ENCODE measurements at regions not wholly inside any gene's neighbourhood (a gene's known extent, or its start where the extent isn't known, plus 50 kb on each side); places are given as distances from the start of the nearest gene placed in this dataset.
A peak's percentile ranks its signal among the peaks of the same experiment; 100 is the strongest.

- Mint-ChIP-seq H3K9me3 (ENCODE audit: insufficient read depth) (no peaks in the 10 kb centered on the region), H3K27ac (peak overlapping the region; percentile 46), H3K4me3 (peak overlapping the region; percentile 47), H3K27me3 (no peaks in the 10 kb centered on the region), H3K4me1 (peaks cover 83% of the 10 kb centered on the region)
- H3K27me3 ChIP-seq (replicated peaks in 1 of 4; ENCODE audit: control extremely low read depth in 1 of 4, control insufficient read depth in 3 of 4, insufficient read depth in 4 of 4, low read length in 3 of 4): no peaks in the 10 kb centered on the region
- peak overlapping the region; percentile 1 to 65 for H3K27ac ChIP-seq (ENCODE audit: low read length in 2 of 2)
- TF ChIP-seq CTCF (IDR thresholded peaks at IDR 0.05) (no peak), EZH2 (IDR thresholded peaks at IDR 0.05; ENCODE audit: borderline replicate concordance, insufficient read depth, low read depth, low read length, poor library complexity, severe bottlenecking) (no peak)
- ATAC-seq (ENCODE audit: low read depth) (no peak), DNase-seq (no peak)
- ChIA-PET POLR2A (no interaction called here), CTCF (interaction anchor here (2.0 kb wide), 1 partner anchor 174 kb away, joined by 6 read pairs; no protein-coding TSS in a partner anchor)
- intact Hi-C loops (cut with micrococcal nuclease): loop anchor here (10.0 kb wide), 1 partner anchor 48 kb away; no protein-coding TSS in a partner anchor
- no peak overlapping the region for H3K9ac ChIP-seq (ENCODE audit: low read length)
- peaks cover 0 to 19% of the 10 kb centered on the region in 2 experiments for H3K36me3 ChIP-seq (replicated peaks in 1 of 2; ENCODE audit: control extremely low read depth in 1 of 2, control insufficient read depth in 1 of 2, extremely low read depth in 1 of 2, insufficient read depth in 2 of 2, low read length in 1 of 2)
- peaks cover 100% of the 10 kb centered on the region for H3K79me2 ChIP-seq (ENCODE audit: control insufficient read depth, insufficient read depth, low read length)
- H2AFZ ChIP-seq (ENCODE audit: insufficient read depth, low read depth, low read length, poor library complexity, severe bottlenecking): no peak overlapping the region
- H3K4me2 ChIP-seq (replicated peaks; ENCODE audit: low read depth, low read length, poor library complexity, severe bottlenecking): peak overlapping the region; percentile 21
- H3K4me1 ChIP-seq (ENCODE audit: control insufficient read depth in 2 of 2, insufficient read depth in 2 of 2, low read length in 2 of 2): peaks cover 70% of the 10 kb centered on the region in 2 donors
- peaks cover 67% of the 10 kb centered on the region for H4K20me1 ChIP-seq (ENCODE audit: control insufficient read depth, insufficient read depth, low read length, poor library complexity, severe bottlenecking)
- H3K4me3 ChIP-seq (ENCODE audit: control extremely low read depth in 1 of 5, extremely low read depth in 1 of 5, insufficient read depth in 1 of 5, low read depth in 2 of 5, low read length in 4 of 5): no peak overlapping the region
- WGBS (ENCODE audit: insufficient coverage): 92% methylated on average over 8 of the region's 13 CpGs
- H3K9me3 ChIP-seq (ENCODE audit: control extremely low read depth in 1 of 3, control insufficient read depth in 2 of 3, insufficient read depth in 1 of 3, low read length in 2 of 3): no peaks in the 10 kb centered on the region
Measured at GRCh38 chr9:110076894-110077725, 130.8 kb downstream of the C9orf152 start.

- Histone ChIP-seq H3K4me3 (ENCODE audit: control extremely low read depth in 1 of 5, extremely low read depth in 1 of 5, insufficient read depth in 1 of 5, low read depth in 2 of 5, low read length in 4 of 5) (no peak overlapping the region), H3K9me3 (ENCODE audit: control extremely low read depth in 1 of 3, control insufficient read depth in 2 of 3, insufficient read depth in 1 of 3, low read length in 2 of 3) (no peaks in the 10 kb centered on the region), H3K27me3 (replicated peaks in 1 of 4; ENCODE audit: control extremely low read depth in 1 of 4, control insufficient read depth in 3 of 4, insufficient read depth in 4 of 4, low read length in 3 of 4) (no peaks in the 10 kb centered on the region), H3K27ac (ENCODE audit: low read length in 2 of 2) (peak overlapping the region in 1 of 2 donors; percentile 65), H3K79me2 (ENCODE audit: control insufficient read depth, insufficient read depth, low read length) (peaks cover 100% of the 10 kb centered on the region), H3K4me2 (replicated peaks; ENCODE audit: low read depth, low read length, poor library complexity, severe bottlenecking) (peak overlapping the region; percentile 21), H3K4me1 (ENCODE audit: control insufficient read depth in 2 of 2, insufficient read depth in 2 of 2, low read length in 2 of 2) (peaks cover 70% of the 10 kb centered on the region in 2 donors), H3K36me3 (replicated peaks in 1 of 2; ENCODE audit: control extremely low read depth in 1 of 2, control insufficient read depth in 1 of 2, extremely low read depth in 1 of 2, insufficient read depth in 2 of 2, low read length in 1 of 2) (peaks cover 0 to 15% of the 10 kb centered on the region in 2 experiments), H3K9ac (ENCODE audit: low read length) (no peak overlapping the region), H2AFZ (ENCODE audit: insufficient read depth, low read depth, low read length, poor library complexity, severe bottlenecking) (no peak overlapping the region), H4K20me1 (ENCODE audit: control insufficient read depth, insufficient read depth, low read length, poor library complexity, severe bottlenecking) (peaks cover 59% of the 10 kb centered on the region)
- H3K9me3 Mint-ChIP-seq (ENCODE audit: insufficient read depth): no peaks in the 10 kb centered on the region
- no peak overlapping the region for H3K27ac Mint-ChIP-seq
- TF ChIP-seq EZH2 (IDR thresholded peaks at IDR 0.05; ENCODE audit: borderline replicate concordance, insufficient read depth, low read depth, low read length, poor library complexity, severe bottlenecking): no peak
- TF ChIP-seq CTCF (IDR thresholded peaks at IDR 0.05): no peak
- intact Hi-C loops (cut with micrococcal nuclease): loop anchor here (2.0 to 10.0 kb wide), 2 partner anchors 15 to 47 kb away; no protein-coding TSS in a partner anchor
- DNase-seq: no peak
- ChIA-PET CTCF (interaction anchor here (2.0 kb wide), 1 partner anchor 175 kb away, joined by 6 read pairs; no protein-coding TSS in a partner anchor), POLR2A (no interaction called here)
- H3K4me1 Mint-ChIP-seq: peaks cover 81% of the 10 kb centered on the region
- WGBS (ENCODE audit: insufficient coverage): 100% methylated on average over 2 of the region's 7 CpGs
- no peak for ATAC-seq (ENCODE audit: low read depth)
- H3K27me3 Mint-ChIP-seq: no peaks in the 10 kb centered on the region
- H3K4me3 Mint-ChIP-seq: no peak overlapping the region
Measured at GRCh38 chr9:110077925-110078324, 130.0 kb downstream of the C9orf152 start.

All from B cell (primary cell).